IMR-90 (cell line): ENCODE measurements at regions not wholly inside any gene's neighbourhood (a gene's known extent, or its start where the extent isn't known, plus 50 kb on each side); places are given as distances from the start of the nearest gene placed in this dataset.

Experiments
- ATAC-seq: fragments of 200-7000 bp; cut with Tn5 transposase; 2 replicates; pipeline ENCODE4 v1.9.1; 2020; ENCODE audit warnings: low read depth, mild to moderate bottlenecking, moderate library complexity
- BruUV-seq: library from RNA; stranded (reverse); fragments of 400-500 nt; replicated peaks from 2 replicates; lab custom pipeline; 2021; lab: Mats Ljungman, UMichigan
- CTCF ChIA-PET: fragments of 300-600 bp; formaldehyde crosslinking; extraction: SDS; loops from one replicate; lab custom pipeline; 2021; ENCODE audit warnings: antibody characterized with exemption; lab: Yijun Ruan, JAX
- POLR2A ChIA-PET: fragments of 300-600 bp; sonication (Branson Sonifier 250); formaldehyde crosslinking; loops from one replicate; lab custom pipeline; 2022; ENCODE audit warnings: antibody characterized with exemption; ENCODE audit not compliant: unreplicated experiment; lab: Charles Lee
- DNase-seq: peaks from one replicate; pipeline ENCODE4 v3.0.0; 2013
- H2AFZ ChIP-seq: replicated peaks from 2 replicates; pipeline ENCODE3; 2013; ENCODE audit warnings: low read length, mild to moderate bottlenecking; ENCODE audit not compliant: poor library complexity
- H2AK5ac ChIP-seq: 2 replicates; pipeline ENCODE4 v1.6.1; 2013; ENCODE audit warnings: low read depth, low read length, inconsistent platforms
- H2AK9ac ChIP-seq: replicated peaks from 2 replicates; pipeline ENCODE3; 2013; ENCODE audit warnings: mild to moderate bottlenecking, low read depth, low read length, moderate library complexity; ENCODE audit not compliant: poor library complexity
- H2BK120ac ChIP-seq: 2 replicates; pipeline ENCODE4 v1.6.1; 2013; ENCODE audit warnings: low read depth, low read length, inconsistent platforms
- H2BK15ac ChIP-seq: 3 replicates; pipeline ENCODE4 v1.6.1; 2013; ENCODE audit warnings: low read depth, low read length, inconsistent platforms
- H2BK20ac ChIP-seq: 2 replicates; pipeline ENCODE4 v1.6.1; 2013; ENCODE audit warnings: low read depth, mild to moderate bottlenecking, inconsistent platforms, low read length, moderate library complexity
- H2BK5ac ChIP-seq: 2 replicates; pipeline ENCODE4 v1.6.1; 2013; ENCODE audit warnings: mild to moderate bottlenecking, low read depth, low read length, inconsistent platforms; ENCODE audit not compliant: poor library complexity, severe bottlenecking
- H3K14ac ChIP-seq: replicated peaks from 2 replicates; pipeline ENCODE4 v1.6.1; 2013; ENCODE audit warnings: low read depth, low read length, inconsistent platforms
- H3K18ac ChIP-seq: 2 replicates; pipeline ENCODE4 v1.6.1; 2013; ENCODE audit warnings: low read depth, low read length, control low read depth
- H3K23ac ChIP-seq: 2 replicates; pipeline ENCODE4 v1.6.1; 2013; ENCODE audit warnings: low read depth, low read length, inconsistent platforms
- H3K27ac ChIP-seq: 2 replicates; pipeline ENCODE4 v1.5.1; 2013; ENCODE audit warnings: mild to moderate bottlenecking, control low read depth, low read length; ENCODE audit not compliant: insufficient read depth
- H3K27me3 ChIP-seq: 2 replicates; pipeline ENCODE4 v1.6.1; 2013; ENCODE audit warnings: low read length; ENCODE audit not compliant: control insufficient read depth, insufficient read depth
- H3K36me3 ChIP-seq: 2 replicates; pipeline ENCODE4 v1.6.1; 2013; ENCODE audit warnings: low read length, mixed read lengths; ENCODE audit not compliant: control insufficient read depth, insufficient read depth
- H3K4ac ChIP-seq: 2 replicates; pipeline ENCODE4 v1.6.1; 2013; ENCODE audit warnings: low read depth, low read length, inconsistent platforms
- H3K4me1 ChIP-seq: 2 replicates; pipeline ENCODE4 v1.6.1; 2013; ENCODE audit warnings: low read length, mixed read lengths; ENCODE audit not compliant: control insufficient read depth, insufficient read depth
- H3K4me2 ChIP-seq: 2 replicates; pipeline ENCODE4 v1.6.1; 2013; ENCODE audit warnings: low read depth, mild to moderate bottlenecking, control low read depth, low read length, moderate library complexity
- H3K4me3 ChIP-seq: 2 replicates; pipeline ENCODE4 v1.5.1; 2013; ENCODE audit warnings: low read depth, mild to moderate bottlenecking, control low read depth, low read length, moderate library complexity; ENCODE audit not compliant: insufficient read depth
- H3K56ac ChIP-seq: 2 replicates; pipeline ENCODE4 v1.6.1; 2013; ENCODE audit warnings: low read length, inconsistent platforms; ENCODE audit not compliant: insufficient read depth; ENCODE audit errors: extremely low read depth
- H3K79me1 ChIP-seq, 2 experiments: 2 replicates each; pipeline ENCODE4 v1.6.1; 2013; ENCODE audit warnings: low read length in 2 of 2, inconsistent platforms in 1 of 2, low read depth in 1 of 2
- H3K9ac ChIP-seq: 2 replicates; pipeline ENCODE4 v1.6.1; 2013; ENCODE audit warnings: low read depth, low read length, control low read depth
- H3K9me1 ChIP-seq: 2 replicates; pipeline ENCODE4 v1.6.1; 2013; ENCODE audit warnings: low read length, inconsistent platforms; ENCODE audit not compliant: insufficient read depth
- H3K9me3 ChIP-seq: 2 replicates; pipeline ENCODE4 v1.6.1; 2013; ENCODE audit warnings: low read length; ENCODE audit not compliant: control insufficient read depth, insufficient read depth
- H4K20me1 ChIP-seq: 2 replicates; pipeline ENCODE4 v1.6.1; 2013; ENCODE audit warnings: low read length, inconsistent platforms; ENCODE audit not compliant: insufficient read depth
- H4K5ac ChIP-seq: 2 replicates; pipeline ENCODE4 v1.6.1; 2013; ENCODE audit warnings: mild to moderate bottlenecking, low read depth, low read length, control low read depth
- H4K8ac ChIP-seq, 2 experiments: 2 replicates each; pipeline ENCODE4 v1.6.1; 2013; ENCODE audit warnings: low read depth in 2 of 2, low read length in 2 of 2, control low read depth in 1 of 2, inconsistent platforms in 1 of 2
- H4K91ac ChIP-seq: 2 replicates; pipeline ENCODE4 v1.6.1; 2013; ENCODE audit warnings: low read depth, low read length, inconsistent platforms; ENCODE audit not compliant: insufficient read depth
- BHLHE40 ChIP-seq: fragments of 150-350 bp; IDR thresholded peaks from 2 replicates; pipeline ENCODE4 v1.6.1; 2016; ENCODE audit warnings: mild to moderate bottlenecking, low read depth, low read length
- CEBPB ChIP-seq: IDR thresholded peaks from 2 replicates; pipeline ENCODE4 v1.6.1; 2012; ENCODE audit warnings: low read depth, low read length, improper control_type of control experiment
- CTCF ChIP-seq: conservative IDR thresholded peaks from 2 replicates; pipeline ENCODE4 v1.5.1; 2012; ENCODE audit warnings: mild to moderate bottlenecking, low read depth, low read length, improper control_type of control experiment
- FOS ChIP-seq: fragments of 150-350 bp; IDR thresholded peaks from 2 replicates; pipeline ENCODE4 v1.6.1; 2016; ENCODE audit warnings: low read depth, low read length
- MAFK ChIP-seq: IDR thresholded peaks from 2 replicates; pipeline ENCODE4 v1.6.1; 2012; ENCODE audit warnings: low read depth, low read length, improper control_type of control experiment
- MAZ ChIP-seq: IDR thresholded peaks from 2 replicates; pipeline ENCODE4 v1.6.1; 2012; ENCODE audit warnings: low read depth, mild to moderate bottlenecking, low read length, improper control_type of control experiment, moderate library complexity, borderline replicate concordance
- MXI1 ChIP-seq: IDR thresholded peaks from 2 replicates; pipeline ENCODE4 v1.6.1; 2012; ENCODE audit warnings: low read depth, mild to moderate bottlenecking, low read length, moderate library complexity, borderline replicate concordance
- NFE2L2 ChIP-seq: fragments of 150-350 bp; IDR thresholded peaks from 2 replicates; pipeline ENCODE4 v1.6.1; 2016; ENCODE audit warnings: low read depth, mild to moderate bottlenecking, low read length
- POLR2A ChIP-seq: IDR thresholded peaks from 2 replicates; pipeline ENCODE4 v1.6.1; 2012; ENCODE audit warnings: mild to moderate bottlenecking, low read depth, low read length
- RAD21 ChIP-seq: IDR thresholded peaks from 2 replicates; pipeline ENCODE4 v1.6.1; 2012; ENCODE audit warnings: low read length, improper control_type of control experiment
- RCOR1 ChIP-seq: IDR thresholded peaks from 2 replicates; pipeline ENCODE4 v1.6.1; 2012; ENCODE audit warnings: mild to moderate bottlenecking, low read length, improper control_type of control experiment; ENCODE audit not compliant: insufficient replicate concordance
- RFX5 ChIP-seq: IDR thresholded peaks from 2 replicates; pipeline ENCODE4 v1.8.0; 2012; ENCODE audit warnings: low read depth, mild to moderate bottlenecking, low read length, moderate library complexity
- SMC3 ChIP-seq: fragments of 150-350 bp; IDR thresholded peaks from 2 replicates; pipeline ENCODE4 v1.6.1; 2016; ENCODE audit warnings: low read depth, mild to moderate bottlenecking, antibody characterized with exemption, low read length, moderate library complexity
- USF2 ChIP-seq: fragments of 150-350 bp; IDR thresholded peaks from 2 replicates; pipeline ENCODE4 v1.6.1; 2017; ENCODE audit warnings: mild to moderate bottlenecking, antibody characterized with exemption, low read length, low read depth
- WGBS, 2 experiments: methylation state at CpG; one replicate each; pipeline versions ENCODE4 v1.1.5 to v1.1.7; 2013; ENCODE audit warnings: missing lambda C conversion rate in 2 of 2; ENCODE audit not compliant: insufficient read length in 1 of 2; ENCODE audit errors: extremely low coverage in 2 of 2; 5-methylcytosine and 5-hydroxymethylcytosine counted together
- dilution Hi-C: fragments of 300-500 bp; cut with HindIII; formaldehyde crosslinking; loops from one replicate; pipeline ENCODE4 v1.14.3; 2018; ENCODE audit warnings: low sequenced_read_pairs; ENCODE audit not compliant: unreplicated experiment
- in situ Hi-C: fragments of 300-500 bp; cut with MboI; formaldehyde crosslinking; loops from 3 replicates; pipeline ENCODE4 v1.14.3; 2019; ENCODE audit warnings: low sequenced_read_pairs, inconsistent platforms, mixed read lengths
- intact Hi-C: fragments of 100-400 bp; cut with micrococcal nuclease; formaldehyde crosslinking; loops from 2 replicates; pipeline ENCODE4 v1.10.0; 2022

GRCh38 chr20:22289442-22289841, 294.9 kb downstream of the FOXA2 start:
- ChIA-PET POLR2A (no interaction called here), CTCF (no interaction called here)
- H3K18ac ChIP-seq: no peak overlapping the region
- H2BK20ac ChIP-seq: no peak overlapping the region
- no peak overlapping the region for H2AK5ac ChIP-seq
- H2BK5ac ChIP-seq: no peak overlapping the region
- H3K36me3 ChIP-seq: no peaks in the 10 kb centered on the region
- H3K79me1 ChIP-seq: no peaks in the 10 kb centered on the region
- H3K4me1 ChIP-seq: no peaks in the 10 kb centered on the region
- H4K5ac ChIP-seq: no peak overlapping the region
- no peak overlapping the region for H3K9ac ChIP-seq
- no peak overlapping the region for H3K4me2 ChIP-seq
- no peak overlapping the region for H2AK9ac ChIP-seq
- H3K56ac ChIP-seq: no peak overlapping the region
- dilution Hi-C loops: no loop called here
- H4K91ac ChIP-seq: no peak overlapping the region
- H3K14ac ChIP-seq: no peak overlapping the region
- H3K9me3 ChIP-seq: peaks cover 14% of the 10 kb centered on the region
- no peak overlapping the region for H3K4me3 ChIP-seq
- DNase-seq: no peak
- ATAC-seq: no peak
- BruUV-seq: no TSS peak
- H3K4ac ChIP-seq: no peak overlapping the region
- in situ Hi-C loops: no loop called here
- H3K9me1 ChIP-seq: no peaks in the 10 kb centered on the region
- intact Hi-C loops: no loop called here
- no CpG with 5 or more reads among the region's 5 CpGs for WGBS, 2 experiments
- H4K20me1 ChIP-seq: no peaks in the 10 kb centered on the region
- H2BK15ac ChIP-seq: no peak overlapping the region
- H3K27ac ChIP-seq: no peak overlapping the region
- TF ChIP-seq SMC3 (no peak), NFE2L2 (no peak), BHLHE40 (no peak), MAFK (no peak), RCOR1 (no peak), USF2 (no peak), FOS (no peak), CTCF (no peak), CEBPB (no peak), RFX5 (no peak), MAZ (no peak), RAD21 (no peak), MXI1 (no peak), POLR2A (no peak)
- H2BK120ac ChIP-seq: no peak overlapping the region
- no peak overlapping the region for H4K8ac ChIP-seq
- no peak overlapping the region for H2AFZ ChIP-seq
- H3K27me3 ChIP-seq: no peaks in the 10 kb centered on the region
- H3K23ac ChIP-seq: no peak overlapping the region
